ENCODE measurements at regions not wholly inside any gene's neighbourhood (a gene's known extent, or its start where the extent isn't known, plus 50 kb on each side); places are given as distances from the start of the nearest gene placed in this dataset.

DNA sequence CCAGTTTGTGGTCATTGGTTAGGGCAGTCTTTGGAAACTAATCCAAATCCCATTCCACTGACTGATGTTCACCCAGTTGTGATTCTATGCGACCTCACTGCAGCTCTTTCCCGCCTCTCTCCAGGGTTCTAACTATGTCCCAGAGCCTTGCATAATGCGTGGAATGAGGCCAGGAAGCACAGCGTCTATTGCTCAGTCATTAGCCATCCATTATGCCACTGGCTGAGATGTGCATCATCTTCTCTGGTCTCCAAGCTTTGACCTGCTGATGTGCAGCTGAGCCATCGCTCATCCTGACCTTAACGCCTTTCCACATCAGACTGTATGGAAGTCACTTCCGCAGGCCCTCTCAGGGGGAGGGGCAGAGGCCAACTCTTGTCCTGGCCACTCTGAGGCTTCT is 115.4 kb upstream of the VRK1 start:
- H2BK5ac ChIP-seq (ENCODE audit: low read length), result no peak overlapping the region
- H3K4ac ChIP-seq (ENCODE audit: low read depth, low read length), result no peak overlapping the region
- no peak for DNase-seq
- no peaks in the 10 kb centered on the region for H3K79me2 ChIP-seq (ENCODE audit: control insufficient read depth, insufficient read depth, low read length)
- no peak overlapping the region for H4K8ac ChIP-seq (ENCODE audit: low read depth, low read length)
- no peak overlapping the region for H4K5ac ChIP-seq (ENCODE audit: low read length)
- WGBS (ENCODE audit: extremely low coverage, insufficient coverage, low lambda C conversion rate), result no CpG with 5 or more reads among the region's 7 CpGs
- no peak overlapping the region for H3K4me3 ChIP-seq (ENCODE audit: low read length)
- no peak overlapping the region for H3K9ac ChIP-seq (ENCODE audit: low read length)
- no peaks in the 10 kb centered on the region for H3K36me3 ChIP-seq (ENCODE audit: control insufficient read depth, insufficient read depth, low read length)
- H3K79me1 ChIP-seq (ENCODE audit: low read length), result no peaks in the 10 kb centered on the region
- H3K27ac ChIP-seq (ENCODE audit: low read depth, low read length), result no peak overlapping the region
- H3K56ac ChIP-seq (ENCODE audit: low read length), result no peak overlapping the region
- no peak overlapping the region for H2BK15ac ChIP-seq (replicated peaks; ENCODE audit: low read depth)
- no peak overlapping the region for H2AK5ac ChIP-seq (ENCODE audit: low read length)
- H3K23ac ChIP-seq (ENCODE audit: low read length), result no peak overlapping the region
- no peak overlapping the region for H2BK120ac ChIP-seq (ENCODE audit: low read depth, low read length)
- H3K18ac ChIP-seq (ENCODE audit: low read length), result no peak overlapping the region
- H3K4me2 ChIP-seq (ENCODE audit: low read length), result no peak overlapping the region
- no peaks in the 10 kb centered on the region for H3K27me3 ChIP-seq (ENCODE audit: insufficient read depth, low read length, poor library complexity)
- H3K4me1 ChIP-seq (ENCODE audit: control insufficient read depth, low read depth, low read length), result peaks cover under 1% of the 10 kb centered on the region

DNA sequence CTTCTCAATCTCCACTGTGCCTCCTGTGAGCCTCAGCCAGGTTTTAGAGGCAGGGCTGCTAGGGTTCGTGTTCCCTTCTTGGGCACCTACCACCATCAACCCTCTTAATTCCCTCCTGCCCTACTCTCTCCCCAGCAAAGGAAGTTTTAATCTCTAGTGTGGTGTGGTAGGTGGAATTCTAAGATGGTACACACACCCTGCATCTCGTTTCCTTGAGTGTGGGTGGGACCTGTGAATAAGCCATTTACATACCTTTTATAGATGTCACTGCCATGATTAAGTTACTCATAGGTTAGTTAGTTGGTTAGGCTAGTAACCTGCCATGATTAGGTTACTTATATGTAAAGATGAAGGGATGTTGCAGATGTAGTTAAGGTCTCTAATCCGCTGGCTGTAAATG is 114.8 kb upstream of the VRK1 start:
- no peak for DNase-seq
- no peak overlapping the region for H3K9ac ChIP-seq (ENCODE audit: low read length)
- H4K5ac ChIP-seq (ENCODE audit: low read length), result no peak overlapping the region
- no peak overlapping the region for H3K4me2 ChIP-seq (ENCODE audit: low read length)
- no peaks in the 10 kb centered on the region for H3K79me1 ChIP-seq (ENCODE audit: low read length)
- H3K36me3 ChIP-seq (ENCODE audit: control insufficient read depth, insufficient read depth, low read length), result no peaks in the 10 kb centered on the region
- H2BK15ac ChIP-seq (replicated peaks; ENCODE audit: low read depth), result no peak overlapping the region
- H2AK5ac ChIP-seq (ENCODE audit: low read length), result no peak overlapping the region
- no CpG with 5 or more reads among the region's 3 CpGs for WGBS (ENCODE audit: extremely low coverage, insufficient coverage, low lambda C conversion rate)
- H3K27me3 ChIP-seq (ENCODE audit: insufficient read depth, low read length, poor library complexity), result no peaks in the 10 kb centered on the region
- H3K23ac ChIP-seq (ENCODE audit: low read length), result no peak overlapping the region
- no peak overlapping the region for H2BK120ac ChIP-seq (ENCODE audit: low read depth, low read length)
- H3K4ac ChIP-seq (ENCODE audit: low read depth, low read length), result no peak overlapping the region
- no peak overlapping the region for H4K8ac ChIP-seq (ENCODE audit: low read depth, low read length)
- H3K56ac ChIP-seq (ENCODE audit: low read length), result no peak overlapping the region
- H3K4me3 ChIP-seq (ENCODE audit: low read length), result no peak overlapping the region
- H2BK5ac ChIP-seq (ENCODE audit: low read length), result no peak overlapping the region
- H3K18ac ChIP-seq (ENCODE audit: low read length), result no peak overlapping the region
- no peaks in the 10 kb centered on the region for H3K79me2 ChIP-seq (ENCODE audit: control insufficient read depth, insufficient read depth, low read length)
- no peak overlapping the region for H3K27ac ChIP-seq (ENCODE audit: low read depth, low read length)
- no peaks in the 10 kb centered on the region for H3K4me1 ChIP-seq (ENCODE audit: control insufficient read depth, low read depth, low read length)

- Histone ChIP-seq H3K4me2 (ENCODE audit: low read length) (no peak overlapping the region), H3K79me1 (ENCODE audit: low read length) (no peaks in the 10 kb centered on the region), H3K27me3 (ENCODE audit: insufficient read depth, low read length, poor library complexity) (no peaks in the 10 kb centered on the region), H2BK15ac (replicated peaks; ENCODE audit: low read depth) (no peak overlapping the region), H3K56ac (ENCODE audit: low read length) (no peak overlapping the region), H3K23ac (ENCODE audit: low read length) (no peak overlapping the region), H4K5ac (ENCODE audit: low read length) (no peak overlapping the region), H3K27ac (ENCODE audit: low read depth, low read length) (no peak overlapping the region), H3K4me3 (ENCODE audit: low read length) (no peak overlapping the region), H3K36me3 (ENCODE audit: control insufficient read depth, insufficient read depth, low read length) (no peaks in the 10 kb centered on the region), H3K18ac (ENCODE audit: low read length) (no peak overlapping the region), H3K79me2 (ENCODE audit: control insufficient read depth, insufficient read depth, low read length) (no peaks in the 10 kb centered on the region), H3K4me1 (ENCODE audit: control insufficient read depth, low read depth, low read length) (no peaks in the 10 kb centered on the region), H2BK5ac (ENCODE audit: low read length) (no peak overlapping the region), H3K4ac (ENCODE audit: low read depth, low read length) (no peak overlapping the region), H2BK120ac (ENCODE audit: low read depth, low read length) (no peak overlapping the region), H3K9ac (ENCODE audit: low read length) (no peak overlapping the region), H2AK5ac (ENCODE audit: low read length) (no peak overlapping the region), H4K8ac (ENCODE audit: low read depth, low read length) (no peak overlapping the region)
- no CpG with 5 or more reads among the region's 8 CpGs for WGBS (ENCODE audit: extremely low coverage, insufficient coverage, low lambda C conversion rate)
- DNase-seq, result no peak
Observed at GRCh38 chr14:96683562-96684289, 113.5 kb upstream of the VRK1 start.

DNA sequence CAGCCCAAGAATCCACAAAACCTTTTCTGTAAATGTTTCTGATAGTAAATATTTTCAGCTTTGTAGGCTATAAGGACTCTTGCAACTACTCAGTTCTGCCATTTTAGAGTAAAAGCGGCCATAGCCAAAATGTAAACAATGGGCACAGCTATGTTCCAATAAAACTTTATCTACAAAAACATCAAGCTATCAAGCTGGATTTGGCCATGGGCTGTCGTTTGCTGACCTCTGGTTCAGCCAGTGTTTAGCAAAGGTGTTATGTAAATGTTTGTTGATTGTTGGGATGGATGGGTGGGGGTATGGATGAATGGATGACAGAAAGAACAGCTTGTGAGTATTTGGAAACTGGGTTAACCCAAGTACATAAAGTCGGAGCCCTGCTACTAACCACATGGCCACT is 111.1 kb upstream of the VRK1 start:
- no peaks in the 10 kb centered on the region for H3K36me3 ChIP-seq (ENCODE audit: control insufficient read depth, insufficient read depth, low read length)
- no peak overlapping the region for H3K18ac ChIP-seq (ENCODE audit: low read length)
- no peak overlapping the region for H3K27ac ChIP-seq (ENCODE audit: low read depth, low read length)
- H3K79me1 ChIP-seq (ENCODE audit: low read length), result no peaks in the 10 kb centered on the region
- H2BK5ac ChIP-seq (ENCODE audit: low read length), result no peak overlapping the region
- H2AK5ac ChIP-seq (ENCODE audit: low read length), result no peak overlapping the region
- H4K5ac ChIP-seq (ENCODE audit: low read length), result no peak overlapping the region
- H3K9ac ChIP-seq (ENCODE audit: low read length), result no peak overlapping the region
- no CpG with 5 or more reads among the region's 3 CpGs for WGBS (ENCODE audit: extremely low coverage, insufficient coverage, low lambda C conversion rate)
- no peak for DNase-seq
- no peak overlapping the region for H3K23ac ChIP-seq (ENCODE audit: low read length)
- H3K4me1 ChIP-seq (ENCODE audit: control insufficient read depth, low read depth, low read length), result no peaks in the 10 kb centered on the region
- H3K79me2 ChIP-seq (ENCODE audit: control insufficient read depth, insufficient read depth, low read length), result no peaks in the 10 kb centered on the region
- no peak overlapping the region for H3K4ac ChIP-seq (ENCODE audit: low read depth, low read length)
- H2BK120ac ChIP-seq (ENCODE audit: low read depth, low read length), result no peak overlapping the region
- H4K8ac ChIP-seq (ENCODE audit: low read depth, low read length), result no peak overlapping the region
- H3K56ac ChIP-seq (ENCODE audit: low read length), result no peak overlapping the region
- no peak overlapping the region for H3K4me3 ChIP-seq (ENCODE audit: low read length)
- H3K27me3 ChIP-seq (ENCODE audit: insufficient read depth, low read length, poor library complexity), result no peaks in the 10 kb centered on the region
- no peak overlapping the region for H3K4me2 ChIP-seq (ENCODE audit: low read length)
- H2BK15ac ChIP-seq (replicated peaks; ENCODE audit: low read depth), result no peak overlapping the region

DNA sequence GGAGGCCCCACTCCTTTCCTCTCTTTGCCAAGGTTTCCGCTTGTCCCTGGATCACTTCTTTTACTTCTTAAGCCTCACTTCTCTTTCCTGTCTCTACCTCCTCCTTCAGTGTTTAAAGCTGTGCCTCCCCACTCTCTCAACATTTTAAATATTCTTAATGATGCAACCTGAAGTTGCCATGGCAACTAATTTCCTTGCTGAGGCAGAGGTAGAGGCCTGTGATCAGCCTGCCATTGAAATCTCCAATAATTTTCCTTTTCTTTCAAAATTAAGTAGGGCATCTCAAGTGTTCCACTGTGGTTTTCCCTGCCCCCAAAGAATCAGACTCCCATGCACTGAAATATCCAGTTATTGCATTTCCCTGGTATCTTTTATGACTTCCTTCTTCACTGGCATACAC is 108.6 kb upstream of the VRK1 start:
- H3K23ac ChIP-seq (ENCODE audit: low read length), result no peak overlapping the region
- H2AK5ac ChIP-seq (ENCODE audit: low read length), result no peak overlapping the region
- H3K27me3 ChIP-seq (ENCODE audit: insufficient read depth, low read length, poor library complexity), result no peaks in the 10 kb centered on the region
- H3K9ac ChIP-seq (ENCODE audit: low read length), result no peak overlapping the region
- DNase-seq, result peak; percentile 41
- no peaks in the 10 kb centered on the region for H3K79me2 ChIP-seq (ENCODE audit: control insufficient read depth, insufficient read depth, low read length)
- WGBS (ENCODE audit: extremely low coverage, insufficient coverage, low lambda C conversion rate), result no CpG with 5 or more reads among the region's 1 CpG
- no peak overlapping the region for H2BK5ac ChIP-seq (ENCODE audit: low read length)
- no peak overlapping the region for H3K18ac ChIP-seq (ENCODE audit: low read length)
- no peak overlapping the region for H2BK15ac ChIP-seq (replicated peaks; ENCODE audit: low read depth)
- H3K4ac ChIP-seq (ENCODE audit: low read depth, low read length), result no peak overlapping the region
- H3K4me2 ChIP-seq (ENCODE audit: low read length), result no peak overlapping the region
- no peak overlapping the region for H2BK120ac ChIP-seq (ENCODE audit: low read depth, low read length)
- H3K79me1 ChIP-seq (ENCODE audit: low read length), result no peaks in the 10 kb centered on the region
- no peak overlapping the region for H3K56ac ChIP-seq (ENCODE audit: low read length)
- no peak overlapping the region for H3K4me3 ChIP-seq (ENCODE audit: low read length)
- no peak overlapping the region for H3K27ac ChIP-seq (ENCODE audit: low read depth, low read length)
- H4K5ac ChIP-seq (ENCODE audit: low read length), result no peak overlapping the region
- no peaks in the 10 kb centered on the region for H3K36me3 ChIP-seq (ENCODE audit: control insufficient read depth, insufficient read depth, low read length)
- no peak overlapping the region for H4K8ac ChIP-seq (ENCODE audit: low read depth, low read length)
- H3K4me1 ChIP-seq (ENCODE audit: control insufficient read depth, low read depth, low read length), result peaks cover 4% of the 10 kb centered on the region
